ENCODE measurements at regions not wholly inside any gene's neighbourhood (a gene's known extent, or its start where the extent isn't known, plus 50 kb on each side); places are given as distances from the start of the nearest gene placed in this dataset.
"Not testable (repeated sequence)": the region's sequence is repeated elsewhere in the genome, so short reads cannot be mapped to it uniquely, and the experiment has no call there.

DNA sequence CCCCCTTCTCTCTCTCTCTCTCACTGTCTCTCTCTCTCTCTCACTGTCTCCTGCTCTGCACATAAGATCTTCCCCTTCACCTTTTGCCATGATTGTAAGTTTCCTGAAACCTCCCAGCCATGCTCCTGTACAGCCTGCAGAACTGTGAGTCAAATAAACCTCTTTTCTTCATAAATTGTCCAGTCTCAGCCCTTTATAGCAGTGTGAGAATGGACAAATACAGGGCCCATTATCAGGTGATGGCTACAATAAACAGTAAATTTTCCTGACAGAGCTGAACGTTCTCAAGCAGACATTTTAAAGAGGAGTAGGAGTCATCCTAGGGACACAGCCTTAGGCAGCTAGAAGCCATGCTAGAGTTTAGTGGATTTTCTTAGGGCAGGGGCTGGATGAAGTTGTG, 1679.7 kb upstream of the B3GALT2 start:
- Mint-ChIP-seq H3K27me3 (ENCODE audit: insufficient read depth) (no peaks in the 10 kb centered on the region), H3K4me3 (no peak overlapping the region), H3K9me3 (no peaks in the 10 kb centered on the region; the same call in 1 of the 2 replicates), H3K27ac (no peak overlapping the region), H3K36me3 (ENCODE audit: low read depth) (no peaks in the 10 kb centered on the region), H3K4me1 (ENCODE audit: low read depth) (no peaks in the 10 kb centered on the region)
- TF ChIP-seq, protein P1, sequence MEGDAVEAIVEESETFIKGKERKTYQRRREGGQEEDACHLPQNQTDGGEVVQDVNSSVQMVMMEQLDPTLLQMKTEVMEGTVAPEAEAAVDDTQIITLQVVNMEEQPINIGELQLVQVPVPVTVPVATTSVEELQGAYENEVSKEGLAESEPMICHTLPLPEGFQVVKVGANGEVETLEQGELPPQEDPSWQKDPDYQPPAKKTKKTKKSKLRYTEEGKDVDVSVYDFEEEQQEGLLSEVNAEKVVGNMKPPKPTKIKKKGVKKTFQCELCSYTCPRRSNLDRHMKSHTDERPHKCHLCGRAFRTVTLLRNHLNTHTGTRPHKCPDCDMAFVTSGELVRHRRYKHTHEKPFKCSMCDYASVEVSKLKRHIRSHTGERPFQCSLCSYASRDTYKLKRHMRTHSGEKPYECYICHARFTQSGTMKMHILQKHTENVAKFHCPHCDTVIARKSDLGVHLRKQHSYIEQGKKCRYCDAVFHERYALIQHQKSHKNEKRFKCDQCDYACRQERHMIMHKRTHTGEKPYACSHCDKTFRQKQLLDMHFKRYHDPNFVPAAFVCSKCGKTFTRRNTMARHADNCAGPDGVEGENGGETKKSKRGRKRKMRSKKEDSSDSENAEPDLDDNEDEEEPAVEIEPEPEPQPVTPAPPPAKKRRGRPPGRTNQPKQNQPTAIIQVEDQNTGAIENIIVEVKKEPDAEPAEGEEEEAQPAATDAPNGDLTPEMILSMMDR (IDR thresholded peaks at IDR 0.05) = no peak
- DNase-seq = no peak

DNA sequence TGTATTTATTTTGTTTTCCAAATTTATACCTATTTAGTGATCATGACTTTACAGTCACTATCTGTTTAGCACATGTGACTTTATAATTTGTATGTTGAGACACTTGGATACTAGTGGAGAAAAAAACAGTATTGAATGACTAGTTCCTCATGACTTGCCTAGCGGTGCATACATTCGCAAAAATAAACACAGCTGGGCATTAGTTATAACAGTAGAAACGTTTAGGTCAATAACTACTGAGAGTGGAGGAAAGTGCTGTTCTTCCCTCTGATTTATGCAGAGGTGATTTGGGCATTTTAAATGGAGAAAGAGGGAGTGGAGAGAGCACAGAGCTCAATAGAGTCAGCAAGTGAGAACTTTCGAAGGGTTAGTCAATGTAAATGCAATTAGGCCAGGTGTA, 1679.0 kb upstream of the B3GALT2 start:
- no peaks in the 10 kb centered on the region for H3K36me3 Mint-ChIP-seq (ENCODE audit: low read depth)
- no peak overlapping the region for H3K4me3 Mint-ChIP-seq
- TF ChIP-seq, protein P1 (IDR thresholded peaks at IDR 0.05) = no peak
- no peak overlapping the region for H3K27ac Mint-ChIP-seq
- no peak for DNase-seq
- no peaks in the 10 kb centered on the region; the same call in 1 of the 2 replicates for H3K9me3 Mint-ChIP-seq
- no peaks in the 10 kb centered on the region for H3K4me1 Mint-ChIP-seq (ENCODE audit: low read depth)
- no peaks in the 10 kb centered on the region for H3K27me3 Mint-ChIP-seq (ENCODE audit: insufficient read depth)

DNA sequence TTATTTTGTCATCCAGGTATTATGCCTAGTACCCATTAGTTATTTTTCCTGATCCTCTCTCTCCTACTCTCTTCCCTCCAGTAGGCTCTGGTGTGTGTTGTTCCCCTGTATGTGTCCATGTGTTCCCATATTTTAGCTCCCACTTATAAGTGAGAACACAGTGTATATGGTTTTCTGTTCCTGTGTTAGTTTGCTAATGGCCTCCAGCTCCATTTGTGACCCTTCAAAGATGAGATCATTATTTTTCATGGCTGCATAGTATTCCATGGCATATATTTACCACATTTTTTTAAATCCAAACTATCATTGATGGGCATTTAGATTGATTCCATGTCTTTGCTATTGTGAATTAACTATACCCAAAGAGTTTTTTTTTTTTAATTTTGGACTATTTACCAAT, 1675.7 kb upstream of the B3GALT2 start:
- no peak overlapping the region for H3K27ac Mint-ChIP-seq
- H3K4me1 Mint-ChIP-seq (ENCODE audit: low read depth) = no peaks in the 10 kb centered on the region
- H3K9me3 Mint-ChIP-seq = peaks cover 11% of the 10 kb centered on the region
- H3K36me3 Mint-ChIP-seq (ENCODE audit: low read depth) = peaks cover 4% of the 10 kb centered on the region; the same call in 1 of the 2 replicates
- TF ChIP-seq, protein P1 (IDR thresholded peaks at IDR 0.05) = no peak
- H3K4me3 Mint-ChIP-seq = no peak overlapping the region
- H3K27me3 Mint-ChIP-seq (ENCODE audit: insufficient read depth) = peaks cover 2% of the 10 kb centered on the region; the same call in 1 of the 2 replicates
- DNase-seq = no peak

DNA sequence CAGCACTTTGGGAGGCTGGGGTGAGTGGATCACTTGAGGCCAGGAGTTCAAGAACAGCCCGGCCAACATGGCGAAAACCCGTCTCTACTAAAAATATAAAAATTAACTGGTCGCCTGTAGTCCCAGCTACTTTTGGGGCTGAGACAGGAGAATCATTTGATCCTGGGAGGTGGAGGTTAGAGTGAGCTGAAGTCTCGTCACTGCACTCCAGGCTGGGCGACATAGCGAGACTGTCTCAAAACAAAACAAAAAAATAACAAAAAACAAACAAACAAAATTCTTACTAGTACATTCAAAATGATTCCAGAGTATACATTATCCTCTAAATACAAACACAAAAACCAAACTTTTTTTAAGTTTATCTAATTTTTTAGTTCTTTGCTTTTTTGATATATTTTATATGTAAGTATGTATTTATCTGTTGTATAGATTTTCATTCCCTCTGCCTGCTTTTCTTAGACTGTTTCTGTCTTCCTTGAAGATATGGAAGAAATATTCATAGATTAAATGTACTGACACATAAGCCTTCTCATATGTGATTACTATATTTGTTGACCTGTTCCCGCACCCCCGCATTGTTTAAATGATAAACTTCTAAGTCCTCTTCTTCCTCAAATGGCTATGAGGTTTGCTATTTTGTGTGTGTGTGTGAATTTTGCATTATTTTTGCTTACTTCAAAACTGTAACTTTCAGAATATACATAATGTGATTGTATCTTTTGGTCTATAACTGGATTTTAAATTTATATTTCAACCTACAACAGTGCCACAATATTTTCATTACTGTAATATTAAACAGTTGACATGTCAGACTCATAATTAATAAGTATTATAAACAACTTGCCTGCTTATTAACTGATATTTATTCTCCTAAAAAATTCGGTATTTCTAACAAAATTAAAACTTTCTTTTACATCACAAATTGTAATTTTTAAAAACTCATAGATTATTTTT, 1674.1 kb upstream of the B3GALT2 start:
- peaks cover 4% of the 10 kb centered on the region; the same call in 1 of the 2 replicates for H3K36me3 Mint-ChIP-seq (ENCODE audit: low read depth)
- H3K27me3 Mint-ChIP-seq (ENCODE audit: insufficient read depth) = peaks cover 2% of the 10 kb centered on the region; the same call in 1 of the 2 replicates
- TF ChIP-seq, protein P1 (IDR thresholded peaks at IDR 0.05) = no peak
- no peaks in the 10 kb centered on the region for H3K4me1 Mint-ChIP-seq (ENCODE audit: low read depth)
- no peak overlapping the region for H3K27ac Mint-ChIP-seq
- peaks cover 11% of the 10 kb centered on the region for H3K9me3 Mint-ChIP-seq
- DNase-seq = no peak
- H3K4me3 Mint-ChIP-seq = no peak overlapping the region

DNA sequence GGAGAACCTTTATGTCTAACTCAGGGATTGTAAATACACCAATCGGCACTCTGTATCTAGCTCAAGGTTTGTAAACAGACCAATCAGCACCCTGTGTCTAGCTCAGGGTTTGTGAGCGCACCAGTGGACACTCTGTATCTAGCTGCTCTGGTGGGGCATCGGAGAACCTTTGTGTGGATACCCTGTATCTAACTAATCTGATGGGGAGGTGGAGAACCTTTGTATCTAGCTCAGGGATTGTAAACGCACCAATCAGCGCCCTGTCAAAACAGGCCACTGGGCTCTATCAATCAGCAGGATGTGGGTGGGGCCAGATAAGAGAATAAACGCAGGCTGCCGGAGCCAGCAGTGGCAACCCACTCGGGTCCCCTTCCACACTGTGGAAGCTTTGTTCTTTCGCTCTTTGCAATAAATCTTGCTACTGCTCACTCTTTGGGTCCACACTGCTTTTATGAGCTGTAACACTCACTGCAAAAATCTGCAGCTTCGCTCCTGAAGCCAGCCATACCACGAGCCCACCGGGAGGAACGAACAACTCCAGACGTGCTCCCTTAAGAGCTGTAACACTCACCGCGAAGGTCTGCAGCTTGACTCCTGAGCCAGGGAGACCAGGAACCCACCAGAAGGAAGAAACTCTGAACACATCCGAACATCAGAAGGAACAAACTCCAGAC, 1673.2 kb upstream of the B3GALT2 start:
- H3K4me3 Mint-ChIP-seq; DNase-seq; H3K27me3 Mint-ChIP-seq (ENCODE audit: insufficient read depth); H3K4me1 Mint-ChIP-seq (ENCODE audit: low read depth); H3K36me3 Mint-ChIP-seq (ENCODE audit: low read depth); H3K27ac Mint-ChIP-seq: not testable (repeated sequence)
- H3K9me3 Mint-ChIP-seq = peaks cover 11% of the 10 kb centered on the region

DNA sequence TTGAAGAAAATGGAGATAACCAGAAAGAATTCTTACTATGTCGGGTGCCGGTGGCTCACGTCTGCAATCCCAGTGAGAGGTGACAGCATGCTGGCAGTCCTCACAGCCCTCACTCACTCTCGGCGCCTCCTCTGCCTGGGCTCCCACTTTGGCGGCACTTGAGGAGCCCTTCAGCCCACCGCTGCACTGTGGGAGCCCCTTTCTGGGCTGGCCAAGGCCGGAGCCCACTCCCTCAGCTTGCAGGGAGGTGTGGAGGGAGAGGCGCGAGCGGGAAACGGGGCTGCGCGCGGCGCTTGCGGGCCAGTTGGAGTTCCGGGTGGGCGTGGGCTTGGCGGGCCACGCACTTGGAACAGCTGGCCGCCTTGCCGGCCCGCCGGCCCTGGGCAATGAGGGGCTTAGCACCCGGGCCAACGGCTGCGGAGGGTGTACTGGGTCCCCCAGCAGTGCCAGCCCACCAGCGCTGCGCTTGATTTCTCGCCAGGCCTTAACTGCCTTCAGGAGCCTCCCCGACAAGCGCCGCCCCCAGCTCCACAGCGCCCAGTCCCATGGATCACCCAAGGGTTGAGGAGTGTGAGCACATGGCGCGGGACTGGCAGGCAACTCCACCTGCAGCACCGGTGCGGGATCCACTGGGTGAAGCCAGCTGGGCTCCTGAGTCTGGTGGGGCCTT, 1672.5 kb upstream of the B3GALT2 start:
- not testable (repeated sequence) for H3K4me1 Mint-ChIP-seq (ENCODE audit: low read depth); DNase-seq; H3K27me3 Mint-ChIP-seq (ENCODE audit: insufficient read depth); H3K36me3 Mint-ChIP-seq (ENCODE audit: low read depth); H3K27ac Mint-ChIP-seq; H3K4me3 Mint-ChIP-seq
- peaks cover 11% of the 10 kb centered on the region for H3K9me3 Mint-ChIP-seq
